ENCODE measurements at regions not wholly inside any gene's neighbourhood (a gene's known extent, or its start where the extent isn't known, plus 50 kb on each side); places are given as distances from the start of the nearest gene placed in this dataset.

GRCh38 chr4:29277381-29277780, 1442.8 kb upstream of the PCDH7 start:
- H3K36me3 Mint-ChIP-seq, result no peaks in the 10 kb centered on the region
- H3K9me3 Mint-ChIP-seq, result peaks cover 6% of the 10 kb centered on the region
- no peak overlapping the region for H3K4me3 Mint-ChIP-seq
- no peaks in the 10 kb centered on the region for H3K27me3 Mint-ChIP-seq
- H3K27ac Mint-ChIP-seq, result no peak overlapping the region
- no peak for ATAC-seq
- no peaks in the 10 kb centered on the region for H3K4me1 Mint-ChIP-seq

- ATAC-seq, result no peak
- no peaks in the 10 kb centered on the region for H3K4me1 Mint-ChIP-seq
- no peaks in the 10 kb centered on the region for H3K27me3 Mint-ChIP-seq
- no peak overlapping the region for H3K4me3 Mint-ChIP-seq
- no peak overlapping the region for H3K27ac Mint-ChIP-seq
- no peaks in the 10 kb centered on the region for H3K36me3 Mint-ChIP-seq
- H3K9me3 Mint-ChIP-seq, result peaks cover 6% of the 10 kb centered on the region
Observed at GRCh38 chr4:29278585-29278984, 1441.6 kb upstream of the PCDH7 start.

GRCh38 chr4:29289118-29289517, 1431.1 kb upstream of the PCDH7 start:
- Mint-ChIP-seq H3K36me3 (no peaks in the 10 kb centered on the region), H3K9me3 (peaks cover 3% of the 10 kb centered on the region)

GRCh38 chr4:29295280-29295679, 1424.9 kb upstream of the PCDH7 start:
- Mint-ChIP-seq H3K4me1 (no peaks in the 10 kb centered on the region), H3K27ac (no peak overlapping the region), H3K36me3 (no peaks in the 10 kb centered on the region), H3K4me3 (no peak overlapping the region), H3K27me3 (no peaks in the 10 kb centered on the region), H3K9me3 (peaks cover 3% of the 10 kb centered on the region)
- ATAC-seq, result no peak

More at GRCh38 chr4:29289118-29289517, 1431.1 kb upstream of the PCDH7 start:
- H3K4me3 Mint-ChIP-seq, result no peak overlapping the region
- no peak for ATAC-seq
- H3K4me1 Mint-ChIP-seq, result no peaks in the 10 kb centered on the region
- H3K27me3 Mint-ChIP-seq, result no peaks in the 10 kb centered on the region
- no peak overlapping the region for H3K27ac Mint-ChIP-seq

DNA sequence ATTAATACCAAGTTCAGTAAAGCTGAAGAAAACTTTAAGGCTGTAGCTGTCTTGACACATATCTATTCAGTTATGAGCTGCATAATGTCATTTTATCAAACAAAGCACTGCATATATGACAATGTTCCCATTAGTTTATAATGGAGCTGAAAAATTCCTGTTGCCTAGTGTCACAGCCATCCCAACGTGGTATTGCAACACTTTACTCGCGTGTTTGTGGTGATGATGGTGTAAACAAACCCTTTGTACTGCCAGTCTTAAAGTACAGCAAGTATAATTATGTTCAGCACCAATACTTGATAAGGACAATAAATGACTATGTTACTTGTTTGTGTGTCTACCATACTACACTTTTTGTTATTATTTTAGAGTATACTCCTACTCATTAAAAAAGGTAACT, 1415.6 kb upstream of the PCDH7 start:
- Mint-ChIP-seq H3K27me3 (no peaks in the 10 kb centered on the region), H3K36me3 (no peaks in the 10 kb centered on the region), H3K9me3 (peaks cover 8% of the 10 kb centered on the region), H3K4me3 (no peak overlapping the region), H3K4me1 (no peaks in the 10 kb centered on the region), H3K27ac (no peak overlapping the region)
- ATAC-seq, result no peak

DNA sequence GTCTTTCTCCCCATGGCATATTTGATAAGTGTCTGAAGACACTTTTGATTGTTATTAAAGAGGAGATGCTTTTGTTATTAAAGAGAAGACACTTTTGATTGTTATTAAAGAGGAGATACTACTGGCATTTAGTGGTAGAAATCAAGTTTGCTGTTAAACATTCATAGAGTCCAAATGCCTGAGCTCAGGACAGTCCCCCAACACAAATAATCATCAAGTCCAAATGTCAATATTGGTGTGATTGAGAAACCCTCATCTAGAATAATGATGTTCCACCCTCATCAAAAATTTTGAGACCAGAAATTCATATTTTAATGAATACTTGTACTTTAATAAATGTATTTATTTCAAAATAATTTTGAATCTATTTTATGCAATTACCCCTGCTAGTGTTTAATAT, 1412.9 kb upstream of the PCDH7 start:
- no peak overlapping the region for H3K27ac Mint-ChIP-seq
- no peaks in the 10 kb centered on the region for H3K36me3 Mint-ChIP-seq
- ATAC-seq, result no peak
- H3K4me3 Mint-ChIP-seq, result no peak overlapping the region
- peaks cover 4% of the 10 kb centered on the region for H3K9me3 Mint-ChIP-seq
- no peaks in the 10 kb centered on the region for H3K27me3 Mint-ChIP-seq
- H3K4me1 Mint-ChIP-seq, result no peaks in the 10 kb centered on the region

DNA sequence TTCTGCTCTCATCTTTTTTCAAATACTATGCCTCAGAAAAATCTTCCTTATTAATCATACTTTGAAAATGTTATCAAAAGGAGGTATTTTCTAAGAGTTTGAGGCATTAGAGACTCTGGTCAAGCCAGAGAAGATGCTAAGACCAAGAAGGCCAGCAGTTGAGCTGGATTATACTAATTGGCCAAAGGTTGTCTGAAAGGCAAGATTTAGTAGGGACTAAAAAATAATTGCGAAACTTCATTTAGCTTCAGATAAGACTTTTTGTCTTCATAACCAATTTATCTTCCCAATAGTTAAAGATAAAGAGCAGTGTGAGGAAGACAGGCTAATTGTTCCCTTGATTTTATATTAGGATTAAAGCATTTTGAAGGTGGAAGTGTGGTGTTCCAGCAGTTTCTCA, 1412.4 kb upstream of the PCDH7 start:
- ATAC-seq, result no peak
- no peak overlapping the region for H3K27ac Mint-ChIP-seq
- no peak overlapping the region for H3K4me3 Mint-ChIP-seq
- H3K36me3 Mint-ChIP-seq, result no peaks in the 10 kb centered on the region
- no peaks in the 10 kb centered on the region for H3K27me3 Mint-ChIP-seq
- H3K9me3 Mint-ChIP-seq, result peaks cover 4% of the 10 kb centered on the region
- H3K4me1 Mint-ChIP-seq, result no peaks in the 10 kb centered on the region

- H3K36me3 Mint-ChIP-seq, result no peaks in the 10 kb centered on the region
- no peak overlapping the region for H3K4me3 Mint-ChIP-seq
- no peak for ATAC-seq
- H3K27ac Mint-ChIP-seq, result no peak overlapping the region
- peaks cover 4% of the 10 kb centered on the region for H3K9me3 Mint-ChIP-seq
- no peaks in the 10 kb centered on the region for H3K27me3 Mint-ChIP-seq
- H3K4me1 Mint-ChIP-seq, result no peaks in the 10 kb centered on the region
Observed at GRCh38 chr4:29309050-29309449, 1411.1 kb upstream of the PCDH7 start.

DNA sequence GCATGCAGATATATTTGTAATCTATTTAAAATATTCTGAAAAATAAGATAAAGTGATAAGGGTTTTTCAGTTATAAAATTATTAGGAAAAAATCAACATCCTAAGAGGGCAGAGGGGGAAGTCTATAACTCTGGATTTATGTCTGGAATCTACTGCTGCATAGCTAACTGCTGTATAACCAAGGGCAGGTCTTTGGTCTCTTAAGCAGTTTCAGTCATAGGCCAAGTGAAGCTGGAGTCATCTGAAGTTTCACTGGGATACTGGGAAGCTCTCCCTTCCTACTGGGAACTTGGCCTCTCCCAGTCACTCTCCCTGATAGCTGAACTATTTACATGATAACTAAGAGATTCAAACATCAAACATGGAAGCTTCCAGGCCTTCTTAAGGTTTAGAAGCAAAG, 1409.9 kb upstream of the PCDH7 start:
- peaks cover 4% of the 10 kb centered on the region for H3K9me3 Mint-ChIP-seq
- H3K27ac Mint-ChIP-seq, result no peak overlapping the region
- H3K4me1 Mint-ChIP-seq, result no peaks in the 10 kb centered on the region
- no peak overlapping the region for H3K4me3 Mint-ChIP-seq
- H3K36me3 Mint-ChIP-seq, result no peaks in the 10 kb centered on the region
- no peak for ATAC-seq
- H3K27me3 Mint-ChIP-seq, result no peaks in the 10 kb centered on the region

- H3K4me3 Mint-ChIP-seq, result no peak overlapping the region
- H3K27me3 Mint-ChIP-seq, result no peaks in the 10 kb centered on the region
- H3K4me1 Mint-ChIP-seq, result no peaks in the 10 kb centered on the region
- no peaks in the 10 kb centered on the region for H3K9me3 Mint-ChIP-seq
- no peak overlapping the region for H3K27ac Mint-ChIP-seq
- H3K36me3 Mint-ChIP-seq, result no peaks in the 10 kb centered on the region
- ATAC-seq, result no peak
Observed at GRCh38 chr4:29311247-29311646, 1408.9 kb upstream of the PCDH7 start.

DNA sequence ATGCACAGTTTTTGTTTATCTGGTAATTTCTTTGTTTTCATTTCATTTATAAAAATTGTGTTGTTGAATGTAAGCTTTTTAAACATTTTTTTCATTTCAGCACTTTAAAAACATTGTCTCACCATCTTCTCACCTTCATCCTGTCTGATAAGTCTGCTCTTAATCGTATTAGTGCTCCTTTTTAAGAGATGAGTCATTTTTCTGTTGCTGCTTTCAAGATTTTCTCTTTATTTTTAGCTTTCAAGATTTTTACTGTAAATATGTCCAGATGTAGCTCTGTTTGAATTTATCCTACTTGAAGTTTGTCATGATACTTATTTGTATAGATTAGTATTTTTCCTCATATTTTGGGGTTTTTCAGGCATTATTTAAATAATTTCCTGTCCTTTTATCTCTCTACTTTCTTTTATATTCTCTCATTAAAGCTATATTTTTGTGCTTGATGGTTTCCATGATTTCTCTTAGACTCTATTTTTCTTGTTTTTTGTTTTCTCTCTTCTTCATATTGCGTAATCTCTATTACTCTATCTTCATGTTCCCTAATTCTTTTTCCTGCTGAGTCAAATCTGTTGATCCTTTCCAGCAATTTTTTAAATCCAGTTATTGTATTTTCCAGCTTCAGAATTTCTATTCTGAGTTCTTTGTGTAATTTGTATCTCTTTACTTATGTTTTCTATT, 1400.4 kb upstream of the PCDH7 start:
- Mint-ChIP-seq H3K4me3 (no peak overlapping the region), H3K27ac (no peak overlapping the region), H3K9me3 (peaks cover 6% of the 10 kb centered on the region), H3K36me3 (no peaks in the 10 kb centered on the region), H3K27me3 (no peaks in the 10 kb centered on the region), H3K4me1 (no peaks in the 10 kb centered on the region)
- no peak for ATAC-seq

GRCh38 chr4:29320947-29321620, 1399.1 kb upstream of the PCDH7 start:
- no peak for ATAC-seq
- peaks cover 6% of the 10 kb centered on the region for H3K9me3 Mint-ChIP-seq
- H3K27me3 Mint-ChIP-seq, result no peaks in the 10 kb centered on the region
- no peak overlapping the region for H3K4me3 Mint-ChIP-seq
- no peaks in the 10 kb centered on the region for H3K36me3 Mint-ChIP-seq
- no peak overlapping the region for H3K27ac Mint-ChIP-seq
- H3K4me1 Mint-ChIP-seq, result no peaks in the 10 kb centered on the region

GRCh38 chr4:29326004-29326403, 1394.2 kb upstream of the PCDH7 start:
- Mint-ChIP-seq H3K9me3 (no peaks in the 10 kb centered on the region), H3K36me3 (no peaks in the 10 kb centered on the region), H3K27ac (no peak overlapping the region), H3K27me3 (no peaks in the 10 kb centered on the region), H3K4me3 (no peak overlapping the region), H3K4me1 (no peaks in the 10 kb centered on the region)
- no peak for ATAC-seq

- Mint-ChIP-seq H3K4me1 (no peaks in the 10 kb centered on the region), H3K4me3 (no peak overlapping the region), H3K27me3 (no peaks in the 10 kb centered on the region)
Observed at GRCh38 chr4:29326816-29327215, 1393.4 kb upstream of the PCDH7 start.

GRCh38 chr4:29336861-29337260, 1383.3 kb upstream of the PCDH7 start:
- H3K27me3 Mint-ChIP-seq, result no peaks in the 10 kb centered on the region
- H3K27ac Mint-ChIP-seq, result no peak overlapping the region
- no peak overlapping the region for H3K4me3 Mint-ChIP-seq

More at GRCh38 chr4:29326816-29327215, 1393.4 kb upstream of the PCDH7 start:
- Mint-ChIP-seq H3K9me3 (no peaks in the 10 kb centered on the region), H3K27ac (no peak overlapping the region), H3K36me3 (no peaks in the 10 kb centered on the region)
- ATAC-seq, result no peak

DNA sequence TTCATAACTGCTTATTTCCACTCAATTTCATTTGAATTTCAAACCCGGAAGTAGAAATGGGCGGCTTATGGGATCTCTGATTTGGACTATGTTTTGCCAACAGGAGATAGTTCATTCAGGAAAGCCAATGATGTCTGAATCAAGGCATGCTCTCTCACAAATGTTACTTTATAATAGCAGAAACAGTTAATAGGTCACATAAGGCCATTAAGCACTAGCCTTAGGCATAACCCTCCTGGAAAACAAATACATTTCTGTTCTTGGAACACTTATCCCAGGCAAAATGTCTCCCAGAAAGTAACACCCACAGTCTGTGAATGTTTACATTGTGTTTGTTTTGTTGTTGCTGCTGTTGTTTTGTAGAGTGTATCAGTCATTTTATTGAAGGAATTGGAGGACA, 1347.2 kb upstream of the PCDH7 start:
- H3K27ac Mint-ChIP-seq, result no peak overlapping the region
- no peaks in the 10 kb centered on the region for H3K27me3 Mint-ChIP-seq
- no peak for ATAC-seq
- H3K9me3 Mint-ChIP-seq, result peaks cover 3% of the 10 kb centered on the region
- no peaks in the 10 kb centered on the region for H3K36me3 Mint-ChIP-seq
- no peaks in the 10 kb centered on the region for H3K4me1 Mint-ChIP-seq
- H3K4me3 Mint-ChIP-seq, result no peak overlapping the region

More at GRCh38 chr4:29336861-29337260, 1383.3 kb upstream of the PCDH7 start:
- no peaks in the 10 kb centered on the region for H3K36me3 Mint-ChIP-seq
- no peaks in the 10 kb centered on the region for H3K4me1 Mint-ChIP-seq
- no peaks in the 10 kb centered on the region for H3K9me3 Mint-ChIP-seq
- no peak for ATAC-seq

Data from stimulated activated memory B cell treated with anti-CD40 and anti-IgM and Interleukin-4, amounts not matched to agents 10 μg/mL and 1 μg/mL and 100 μg/mL, for 72 hours (primary cell).